Kidney tubule cell (primary cell): ENCODE measurements at regions not wholly inside any gene's neighbourhood (a gene's known extent, or its start where the extent isn't known, plus 50 kb on each side); places are given as distances from the start of the nearest gene placed in this dataset.

ENCODE experiments used
- DNase-seq: peaks from one replicate; pipeline ENCODE4 v3.0.0-alpha.2; 2018; ENCODE audit warnings: low spot score

DNA sequence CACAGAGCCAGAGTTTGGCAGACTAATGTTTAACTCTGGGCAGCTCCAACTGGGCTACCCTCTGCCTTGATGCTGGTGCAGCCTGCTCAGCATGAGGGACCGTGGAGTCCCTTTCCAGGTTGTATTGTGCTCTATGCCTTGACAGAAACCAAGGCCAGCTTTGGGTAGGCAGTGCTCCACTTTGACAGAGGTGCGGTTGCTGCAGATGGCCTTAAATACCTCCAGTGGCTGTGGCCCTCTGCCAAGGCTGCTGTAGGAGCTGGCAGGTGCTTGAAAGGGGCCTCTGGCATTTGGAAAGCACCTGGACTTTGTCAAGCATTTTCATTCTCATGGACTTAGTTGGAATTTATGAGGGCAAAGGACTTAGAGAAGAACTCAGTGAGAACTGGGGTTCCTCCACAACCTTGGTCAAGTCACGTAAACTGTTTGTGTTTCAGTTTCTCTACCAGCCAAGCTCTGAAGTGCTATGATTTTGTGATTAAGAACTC, 249.7 kb upstream of the ZNF462 start:
- DNase-seq, result peak; percentile 18

DNA sequence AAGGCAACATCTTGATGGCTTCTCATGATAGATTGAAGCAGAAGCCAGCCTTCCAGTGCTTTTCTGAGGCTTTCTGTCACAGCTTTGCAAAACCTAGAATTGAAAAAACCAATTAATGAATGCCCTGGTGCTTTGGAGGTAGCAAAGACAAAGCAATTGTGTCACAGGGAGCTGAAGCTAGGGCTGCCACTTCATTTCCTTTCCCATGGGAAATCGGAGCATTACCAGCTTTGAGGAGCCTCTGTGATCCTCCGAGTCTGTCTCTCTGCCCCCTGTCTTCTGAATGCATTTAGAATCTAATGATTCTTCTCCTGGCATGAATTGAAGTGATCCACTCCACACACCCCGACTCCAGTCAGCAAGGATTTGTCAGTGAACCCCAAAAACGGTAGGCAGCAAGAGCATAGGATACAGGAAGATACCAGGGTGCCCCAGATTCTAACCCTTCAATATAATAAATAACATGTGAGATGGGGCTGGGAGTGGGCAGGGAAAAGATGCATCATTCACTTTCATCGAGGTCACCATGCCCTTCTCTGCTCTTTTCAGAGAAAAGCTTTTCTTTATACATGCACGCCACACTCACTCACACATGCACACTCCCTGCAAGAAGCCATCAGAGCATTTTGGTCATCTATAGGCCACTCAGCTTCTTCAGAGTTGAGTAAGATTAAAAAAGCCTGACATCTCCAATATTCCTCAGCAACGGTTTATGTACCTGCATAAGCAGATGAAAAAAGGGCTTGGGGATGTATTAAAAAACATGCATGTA, 247.7 kb upstream of the ZNF462 start:
- DNase-seq, result no peak

DNA sequence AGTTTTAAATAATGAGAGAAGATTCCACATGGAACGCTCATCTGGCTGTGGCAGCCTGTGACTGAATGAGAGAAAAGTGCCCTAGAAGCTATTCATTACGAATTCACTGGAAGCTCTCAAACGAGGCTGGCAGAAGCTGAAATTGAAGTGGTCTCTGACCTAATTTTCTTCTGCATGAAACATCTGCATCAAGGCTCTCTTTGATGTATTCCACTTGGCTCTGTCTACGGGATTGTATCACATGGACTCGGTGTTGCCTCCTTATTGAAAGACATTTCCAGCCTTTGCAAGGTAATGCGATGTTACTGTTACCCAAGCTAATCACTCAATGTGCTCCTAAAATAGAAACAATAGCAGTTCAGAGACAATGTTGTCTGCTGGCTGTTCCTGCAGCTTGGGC, 246.9 kb upstream of the ZNF462 start:
- DNase-seq, result no peak

DNA sequence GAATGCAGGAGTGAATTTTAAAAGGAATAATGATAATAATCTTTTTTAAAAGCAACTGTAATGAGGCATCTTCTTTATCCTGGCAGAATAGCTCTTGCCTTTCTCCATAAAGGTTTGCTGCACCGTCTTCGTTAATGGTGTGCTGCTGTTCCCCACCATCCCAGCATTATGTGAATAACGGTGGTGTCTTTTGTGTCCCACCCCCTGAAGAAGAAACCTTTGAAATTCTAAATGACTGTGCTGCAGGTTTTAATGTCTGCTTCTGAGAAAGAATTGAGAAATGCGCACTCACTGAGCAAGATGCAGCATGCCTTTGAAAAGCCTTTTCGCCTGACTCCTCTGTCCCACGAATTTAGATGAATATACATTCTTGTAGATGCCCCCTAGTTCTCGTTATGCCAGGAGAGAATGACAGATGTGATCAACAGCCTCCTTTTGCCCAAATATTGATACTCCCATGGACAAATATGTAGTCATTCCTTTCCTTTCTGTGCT, 246.1 kb upstream of the ZNF462 start:
- no peak for DNase-seq

DNA sequence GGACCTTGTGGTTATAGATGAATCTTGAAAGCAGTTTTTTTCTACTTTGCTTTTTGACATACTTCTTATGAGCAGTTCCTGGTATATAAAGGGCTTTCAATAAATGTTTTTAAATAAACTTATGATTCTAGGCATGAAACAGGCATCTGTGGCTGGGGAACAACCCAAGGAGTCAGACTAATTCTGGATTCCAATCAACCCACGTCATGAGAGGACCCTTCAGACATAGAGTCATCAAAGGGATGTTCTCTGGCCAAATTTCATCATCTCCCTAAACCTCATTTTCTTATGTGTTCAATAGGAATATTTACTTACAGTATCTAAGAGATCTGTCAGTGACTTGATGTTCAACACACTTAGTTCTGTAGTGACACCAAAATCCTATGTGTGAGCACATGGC, 243.8 kb upstream of the ZNF462 start:
- DNase-seq, result no peak

DNA sequence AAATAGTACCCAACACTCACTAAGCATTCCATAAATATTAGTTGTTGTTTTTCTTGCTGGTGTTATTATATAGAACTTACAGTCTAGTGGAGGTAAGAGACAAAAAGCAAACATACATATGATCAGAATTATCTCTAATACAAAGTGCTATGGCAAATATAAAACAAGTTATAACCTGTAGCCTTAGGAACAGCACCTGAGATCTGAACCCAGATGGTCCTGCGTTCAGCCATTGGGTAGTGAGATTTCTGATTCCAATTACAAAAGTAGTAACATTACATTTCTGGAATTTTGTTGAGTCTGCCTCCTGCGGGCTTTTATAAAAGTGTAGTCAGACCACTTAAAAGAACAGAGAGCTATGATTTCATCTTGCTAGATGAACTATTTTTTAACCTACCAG, 242.9 kb upstream of the ZNF462 start:
- no peak for DNase-seq

DNA sequence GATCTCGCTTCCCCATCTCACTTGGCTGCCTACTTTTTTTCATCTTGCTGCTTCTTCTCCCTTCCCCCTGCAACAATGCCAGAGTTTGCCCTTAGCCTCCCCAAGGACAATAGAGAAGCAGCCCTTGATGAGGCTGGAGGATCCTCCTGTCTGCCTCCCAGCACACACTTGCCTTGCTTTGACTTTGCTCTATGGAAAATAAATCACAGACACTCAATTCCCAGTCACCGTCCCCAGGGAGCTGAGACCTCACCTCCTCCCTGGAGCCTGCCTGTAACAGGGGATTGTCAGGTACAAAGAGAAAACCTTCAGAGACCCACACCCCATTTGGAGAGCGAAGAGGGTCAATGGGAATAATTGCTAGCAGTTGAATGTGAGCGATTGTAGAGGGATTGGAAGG, 242.1 kb upstream of the ZNF462 start:
- DNase-seq, result no peak

DNA sequence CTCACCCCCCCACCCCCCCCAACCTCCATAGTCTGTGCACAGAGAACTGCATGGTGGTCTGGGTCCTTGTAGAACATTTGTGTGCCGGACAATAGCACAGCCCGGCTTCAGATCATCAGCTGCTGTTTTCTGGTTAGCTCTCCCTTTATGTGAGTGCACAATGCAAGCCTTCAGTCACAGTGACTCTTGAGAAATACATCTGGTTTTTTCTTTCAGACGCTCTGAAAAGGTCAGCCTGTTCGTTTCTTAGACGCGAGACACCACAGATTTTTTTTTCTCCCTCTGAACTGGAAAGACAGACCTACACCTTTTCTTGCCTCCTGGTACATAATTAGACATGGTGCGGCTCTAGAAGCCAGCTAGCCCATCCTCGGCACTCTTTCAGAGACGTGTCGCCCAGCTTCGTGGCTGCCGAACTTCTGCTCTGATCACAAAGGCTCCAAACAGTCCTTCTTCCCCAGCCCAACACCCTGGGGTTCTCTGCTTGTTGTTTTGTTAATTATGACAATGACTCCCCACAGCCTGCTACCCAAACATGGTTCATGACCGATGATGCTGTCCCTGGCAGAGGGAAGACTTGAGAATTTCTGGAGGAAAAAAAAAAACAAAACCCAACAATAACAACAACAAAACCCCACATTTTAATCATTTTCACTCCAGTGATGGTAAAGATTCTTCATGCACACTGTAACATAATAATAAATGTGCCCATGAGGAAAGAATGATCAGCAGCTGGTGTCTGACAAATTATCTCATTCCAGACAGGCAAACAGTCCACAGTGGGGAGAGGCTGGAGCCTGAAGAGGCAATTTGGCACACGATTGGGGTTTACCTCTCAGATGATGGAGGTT, 241.4 kb upstream of the ZNF462 start:
- no peak for DNase-seq

DNA sequence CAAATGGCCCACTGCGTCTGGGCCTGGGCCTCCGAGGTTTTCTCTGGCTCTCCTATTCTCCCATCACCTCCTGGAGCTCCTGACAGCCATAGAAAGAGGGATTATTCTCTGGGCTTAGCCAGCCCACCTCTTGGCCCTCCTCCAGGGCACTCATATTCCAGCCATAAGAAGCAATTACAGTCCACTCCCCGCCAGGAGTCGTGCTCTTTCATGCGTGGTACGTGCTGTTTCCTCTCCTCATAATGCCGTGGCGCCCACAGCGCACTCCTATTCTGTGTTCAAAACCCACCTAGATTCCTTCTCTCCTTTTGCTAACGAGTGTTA, 240.8 kb upstream of the ZNF462 start:
- no peak for DNase-seq

DNA sequence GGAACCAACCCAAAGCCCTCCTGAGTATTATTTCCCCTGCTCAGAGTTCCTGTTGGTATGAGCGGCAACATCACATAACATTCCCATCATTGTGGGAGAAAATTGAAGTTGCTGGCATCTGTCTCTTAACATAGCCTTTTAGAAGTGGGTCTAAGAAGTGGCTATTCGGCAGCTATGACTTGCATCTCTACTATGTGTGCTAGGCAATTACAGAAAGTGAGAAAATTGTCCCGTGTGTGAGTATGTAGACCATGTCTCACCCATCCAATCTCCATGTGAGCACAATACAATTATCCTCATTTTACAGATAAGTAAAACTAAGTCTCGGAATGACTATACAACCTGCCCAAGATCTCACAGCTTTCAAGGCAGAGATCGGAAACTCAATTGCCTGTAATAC, 239.4 kb upstream of the ZNF462 start:
- DNase-seq, result no peak

DNA sequence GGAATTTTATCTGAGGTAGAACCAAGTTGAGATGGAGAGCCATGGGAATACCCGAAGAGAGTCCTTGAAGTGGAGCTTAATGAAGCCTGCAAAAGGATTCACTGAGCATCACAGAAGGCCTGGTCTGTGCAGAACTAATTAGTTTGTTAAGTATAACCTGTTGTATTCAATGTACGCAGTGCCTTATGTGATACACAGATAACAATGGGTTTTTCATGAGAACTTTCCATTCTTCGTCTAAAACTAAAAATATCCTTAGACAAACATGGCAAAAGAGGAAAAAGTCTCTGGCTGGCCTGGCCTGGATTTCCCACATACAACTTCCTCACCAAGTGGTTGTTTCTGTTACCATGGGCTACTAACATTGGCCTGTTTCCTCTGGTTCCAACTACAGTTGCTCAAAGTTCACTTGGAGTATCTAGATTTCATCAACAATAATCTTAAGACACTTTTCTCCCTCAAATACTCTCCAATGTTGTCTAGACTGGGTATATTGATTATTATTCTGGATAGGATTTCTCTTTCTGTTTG, 237.6 kb upstream of the ZNF462 start:
- no peak for DNase-seq

DNA sequence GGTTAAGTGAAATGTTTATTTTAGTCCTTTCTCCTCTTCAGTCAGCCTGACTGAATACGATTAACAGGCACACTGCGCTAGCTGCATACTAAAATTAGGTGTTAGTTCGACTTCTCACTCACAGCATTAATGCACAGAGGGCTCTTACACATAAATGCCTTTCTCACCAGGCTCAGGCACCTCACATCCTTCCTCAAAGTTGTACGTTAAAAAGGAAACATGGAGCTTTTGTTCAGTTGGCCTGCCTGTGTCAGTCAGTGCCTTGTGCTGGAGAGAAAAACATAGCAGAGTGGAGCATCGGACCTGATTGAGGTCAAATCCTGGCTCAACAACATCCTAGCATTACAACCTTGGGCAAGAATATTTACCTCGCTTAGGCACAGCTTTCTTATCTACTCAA, 236.0 kb upstream of the ZNF462 start:
- DNase-seq, result no peak

DNA sequence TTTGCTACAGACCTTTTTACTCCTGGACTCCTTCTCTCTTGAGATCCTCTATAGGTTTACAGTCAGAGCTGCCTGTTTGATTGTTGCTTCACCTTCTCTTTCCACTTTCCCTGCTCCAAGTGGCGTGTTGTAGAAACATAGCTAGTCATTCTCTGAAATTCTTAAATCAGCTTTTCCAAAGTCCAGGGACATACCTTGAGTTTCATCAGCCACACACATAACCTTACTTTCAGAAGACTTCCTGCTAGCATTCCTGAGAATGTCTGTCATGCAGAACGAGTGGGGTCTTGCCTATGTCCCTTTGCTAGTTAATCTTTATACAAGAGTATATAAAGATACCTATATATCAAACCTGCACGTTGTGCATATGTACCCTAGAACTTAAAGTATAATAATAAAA, 230.3 kb upstream of the ZNF462 start:
- peak; percentile 82 for DNase-seq

DNA sequence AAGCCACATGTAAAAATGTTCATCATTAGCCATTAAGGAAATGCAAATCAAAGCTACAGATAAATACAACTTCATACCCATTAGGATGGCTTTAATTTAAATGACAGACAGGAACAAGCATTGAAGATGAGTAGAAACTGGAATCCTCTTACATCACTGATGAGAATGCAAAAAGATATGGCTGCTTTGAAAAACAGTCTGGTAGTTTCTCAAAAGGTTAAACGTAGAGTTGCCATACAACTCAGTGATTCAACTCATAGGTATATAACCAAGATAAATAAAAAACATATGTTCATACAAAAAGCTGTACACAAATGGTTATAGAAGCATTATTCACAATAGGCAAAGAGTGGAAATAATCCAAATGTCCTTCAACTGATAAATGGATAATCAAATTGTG, 228.8 kb upstream of the ZNF462 start:
- DNase-seq, result no peak

DNA sequence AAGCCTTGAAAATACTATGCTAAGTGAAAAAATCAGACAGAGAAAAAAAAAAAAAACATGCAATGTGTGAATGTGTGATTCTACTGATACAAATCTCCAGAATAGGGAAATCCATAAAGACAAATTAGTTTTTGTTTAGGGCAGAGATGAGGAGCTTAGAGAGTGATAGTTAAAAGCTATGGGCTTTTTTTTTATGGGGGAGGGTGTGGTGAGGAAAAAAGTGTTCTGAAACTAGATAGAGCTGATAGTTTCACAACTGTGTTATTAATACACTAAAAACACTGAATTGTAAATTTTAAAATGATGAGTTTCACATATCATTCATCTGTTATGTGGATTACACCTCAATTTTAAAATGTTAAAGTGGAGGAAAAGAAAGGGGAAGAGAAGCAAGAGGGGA, 228.3 kb upstream of the ZNF462 start:
- DNase-seq, result no peak

DNA sequence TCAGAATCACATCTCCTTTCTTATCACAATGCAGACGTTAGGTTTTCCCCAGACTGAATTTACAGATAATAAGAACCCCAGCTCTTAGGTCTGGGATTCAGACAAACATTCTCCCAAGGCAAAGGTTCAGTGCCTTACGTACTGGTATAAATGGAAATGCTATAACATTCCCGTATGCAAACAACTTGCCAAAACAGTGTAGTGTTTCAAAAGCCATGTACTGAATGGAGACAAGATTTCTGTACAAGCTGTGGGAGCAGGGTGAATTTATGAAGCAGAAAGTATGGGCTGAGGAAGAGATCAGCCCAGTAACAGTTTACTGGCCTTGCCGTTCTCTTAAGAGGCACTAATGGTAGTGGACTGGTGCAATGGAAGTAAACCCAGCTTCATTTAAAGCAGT, 225.5 kb upstream of the ZNF462 start:
- no peak for DNase-seq

DNA sequence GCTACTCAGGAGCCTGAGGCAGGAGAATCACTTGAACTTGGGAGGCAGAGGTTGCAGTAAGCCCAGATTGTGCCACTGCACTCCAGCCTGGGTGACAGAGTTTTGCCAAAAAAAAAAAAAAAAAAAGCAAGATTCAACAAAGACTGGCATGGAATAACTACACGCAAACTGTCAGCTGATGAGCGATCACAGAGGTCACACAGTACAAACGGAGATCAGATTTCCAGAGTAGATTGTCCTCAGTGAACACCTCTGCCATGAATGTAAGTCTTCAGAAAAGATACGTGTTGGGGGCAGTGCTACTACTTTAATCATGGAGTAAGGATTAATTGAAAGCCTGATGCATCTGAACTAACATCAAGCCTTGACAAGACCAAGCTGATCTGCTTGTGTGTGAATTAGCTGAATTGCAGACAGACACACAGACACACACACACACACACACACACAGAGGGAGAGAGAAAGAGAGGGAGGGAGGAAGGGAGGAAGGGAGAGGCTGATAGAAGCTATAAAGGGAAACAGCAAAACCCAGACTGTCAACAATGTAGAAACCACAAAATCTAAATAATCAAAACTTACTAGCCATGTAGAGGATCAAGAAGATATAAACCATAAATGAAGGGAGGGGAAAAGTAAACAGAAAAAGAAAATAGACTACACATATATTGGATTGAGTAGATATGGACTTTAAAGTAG, 222.9 kb upstream of the ZNF462 start:
- no peak for DNase-seq

DNA sequence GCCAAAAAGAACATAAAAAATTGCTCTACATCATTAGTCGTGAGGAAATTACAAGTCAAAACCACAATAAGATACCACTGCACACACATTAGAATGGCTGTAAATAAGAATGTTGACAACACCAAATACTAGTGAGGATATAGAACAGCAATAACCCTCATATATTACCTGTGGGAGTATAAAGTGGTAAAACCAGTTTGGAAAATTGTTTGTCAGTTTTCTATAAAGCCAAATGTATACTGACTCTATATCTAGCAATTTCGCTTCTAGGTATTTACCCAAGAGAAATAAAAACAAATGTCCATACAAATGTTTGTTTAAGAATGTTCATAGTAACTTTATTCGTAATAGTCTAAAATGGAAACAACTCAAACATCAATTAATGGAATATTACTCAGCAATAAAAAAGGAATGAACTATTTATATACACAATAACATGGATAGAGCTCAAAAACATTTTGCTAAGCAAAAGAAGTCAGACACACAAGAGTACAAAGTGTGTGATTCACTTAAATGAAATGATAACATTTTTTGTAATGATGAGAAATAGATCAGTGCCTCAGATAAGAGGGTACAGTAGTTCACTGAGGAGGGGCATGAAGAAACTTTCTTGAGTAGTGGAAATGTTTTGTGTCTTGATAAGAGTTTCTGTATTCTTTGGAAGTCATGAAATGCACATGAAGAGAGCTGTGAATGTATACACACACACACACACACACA, 219.6 kb upstream of the ZNF462 start:
- no peak for DNase-seq

DNA sequence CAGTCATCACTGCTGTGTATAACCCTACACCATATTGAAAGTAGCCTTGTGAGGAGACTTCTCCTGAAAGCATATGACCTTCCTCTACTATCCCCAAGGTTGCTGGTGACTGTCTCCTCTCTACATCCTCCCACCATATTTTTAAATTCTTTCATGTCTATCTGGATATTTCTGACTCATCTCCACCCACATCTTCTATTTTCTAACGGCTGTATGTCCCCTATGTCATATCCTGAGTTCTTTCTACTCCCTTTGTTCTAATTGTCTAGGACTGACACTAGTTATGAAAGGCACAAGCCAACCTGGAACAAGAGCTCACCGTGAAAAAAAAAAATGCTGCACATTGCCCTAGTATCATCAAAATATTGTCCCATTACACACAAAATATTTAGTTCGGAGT, 218.3 kb upstream of the ZNF462 start:
- no peak for DNase-seq

DNA sequence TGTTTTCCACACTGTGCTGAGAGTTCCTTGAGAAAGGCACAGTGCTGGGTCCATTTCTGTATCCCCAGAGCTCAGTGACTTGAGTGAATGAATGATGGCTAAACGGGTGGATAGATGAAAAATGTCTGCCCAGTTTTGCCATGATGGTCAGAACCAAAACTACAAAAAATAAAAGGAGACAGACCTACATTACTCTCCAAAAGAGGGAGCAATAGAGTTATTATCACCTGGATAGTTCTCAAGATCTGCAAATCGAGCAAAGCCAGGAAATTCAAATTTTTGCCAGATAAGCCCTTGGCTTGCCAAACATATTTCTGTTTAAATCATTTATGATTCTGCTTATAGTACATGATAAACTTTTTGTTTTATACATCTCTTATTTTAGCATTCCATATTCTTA, 214.2 kb upstream of the ZNF462 start:
- DNase-seq, result peak; percentile 40

DNA sequence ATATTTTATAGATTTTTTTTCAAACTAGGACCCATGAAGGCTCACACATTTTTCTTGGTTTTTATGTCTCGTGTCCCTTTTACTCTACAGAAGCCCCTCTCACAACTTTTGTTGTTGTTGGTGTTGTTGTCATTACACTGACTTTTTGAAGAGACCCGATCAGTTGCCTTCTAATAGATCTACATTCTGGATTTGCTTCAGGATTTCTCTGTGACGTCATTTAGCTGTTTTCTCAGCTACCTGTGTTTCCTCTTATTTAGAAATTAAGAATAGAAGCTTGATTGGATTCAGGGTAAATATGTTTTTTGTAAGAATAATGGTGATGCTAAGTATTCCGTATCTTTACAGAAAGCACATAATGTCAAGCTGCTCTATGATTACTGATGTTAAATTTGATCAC, 213.3 kb upstream of the ZNF462 start:
- DNase-seq, result no peak

DNA sequence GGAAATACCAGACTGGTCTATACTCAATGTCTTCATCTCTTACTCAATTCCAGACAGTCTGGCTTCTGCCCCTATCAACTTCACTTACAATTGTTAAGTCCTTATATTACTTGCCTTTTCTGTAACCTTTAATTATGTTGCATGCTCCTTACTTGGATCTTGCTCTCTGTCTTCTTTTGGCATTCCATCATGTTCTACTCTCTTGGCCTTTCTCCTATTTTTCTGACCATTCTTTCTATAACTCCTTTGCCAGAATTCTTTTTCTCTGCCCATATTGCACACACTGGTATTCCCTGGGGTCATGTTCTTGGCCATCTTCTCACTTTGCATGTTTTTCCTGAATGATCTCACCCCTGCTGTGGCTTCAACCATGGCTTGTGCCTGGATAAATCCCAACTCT, 209.8 kb upstream of the ZNF462 start:
- DNase-seq, result peak; percentile 20
